ENCODE measurements at regions not wholly inside any gene's neighbourhood (a gene's known extent, or its start where the extent isn't known, plus 50 kb on each side); places are given as distances from the start of the nearest gene placed in this dataset.
"Not testable (repeated sequence)": the region's sequence is repeated elsewhere in the genome, so short reads cannot be mapped to it uniquely, and the experiment has no call there.

GRCh38 chr16:11413907-11414595 lies 68.8 kb downstream of the RMI2 start:
- H3K27ac ChIP-seq, result no peak overlapping the region
- no peaks in the 10 kb centered on the region for H3K27me3 ChIP-seq
- no peak for TF ChIP-seq CTCF (IDR thresholded peaks at IDR 0.05)
- no peaks in the 10 kb centered on the region for H3K36me3 ChIP-seq
- no peak overlapping the region for H3K4me3 ChIP-seq
- no peaks in the 10 kb centered on the region for H3K9me3 ChIP-seq
- intact Hi-C loops (cut with DNase I), result no loop called here
- H3K4me1 ChIP-seq, result peaks cover 3 to 19% of the 10 kb centered on the region in 2 donors
- DNase-seq (ENCODE audit: low spot score in 2 of 2), result no peak

- H3K4me1 ChIP-seq, result peaks cover 3 to 16% of the 10 kb centered on the region in 2 donors
- H3K4me3 ChIP-seq, result no peak overlapping the region
- no peak for DNase-seq (ENCODE audit: low spot score in 2 of 2)
- no peaks in the 10 kb centered on the region for H3K36me3 ChIP-seq
- intact Hi-C loops (cut with DNase I), result no loop called here
- H3K27ac ChIP-seq, result no peak overlapping the region
- H3K27me3 ChIP-seq, result no peaks in the 10 kb centered on the region
- no peaks in the 10 kb centered on the region for H3K9me3 ChIP-seq
- TF ChIP-seq CTCF (IDR thresholded peaks at IDR 0.05), result no peak
Observed at GRCh38 chr16:11414815-11415775, 69.8 kb downstream of the RMI2 start.

GRCh38 chr16:11416228-11417001 lies 71.2 kb downstream of the RMI2 start:
- Histone ChIP-seq H3K4me1 (peaks cover 0 to 4% of the 10 kb centered on the region in 2 donors), H3K27me3 (no peaks in the 10 kb centered on the region), H3K27ac (no peak overlapping the region), H3K4me3 (no peak overlapping the region), H3K36me3 (no peaks in the 10 kb centered on the region), H3K9me3 (no peaks in the 10 kb centered on the region)
- intact Hi-C loops (cut with DNase I), result no loop called here
- DNase-seq (ENCODE audit: low spot score in 2 of 2), result no peak
- TF ChIP-seq CTCF (IDR thresholded peaks at IDR 0.05), result no peak

DNA sequence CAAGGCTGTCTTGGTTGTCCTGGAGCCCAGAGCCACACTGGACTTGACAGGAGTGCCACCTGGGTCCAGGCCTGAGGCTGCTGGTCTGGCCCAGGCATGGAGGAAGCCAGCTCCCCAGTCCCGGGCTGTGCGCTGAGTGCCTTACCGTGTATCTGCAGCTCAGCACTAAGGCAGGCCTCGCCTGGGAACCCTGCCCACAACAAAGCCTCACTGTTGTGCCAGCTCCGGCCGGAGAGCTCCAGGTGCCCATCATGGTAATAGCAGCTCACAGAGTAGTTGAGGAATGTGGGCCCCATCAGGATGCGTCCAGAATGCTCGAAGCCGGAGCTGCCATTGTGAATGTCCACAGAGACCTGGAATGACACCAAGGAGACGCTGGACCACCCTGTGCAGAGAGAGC lies 72.2 kb downstream of the RMI2 start:
- no peak overlapping the region for H3K27ac ChIP-seq
- no peak for TF ChIP-seq CTCF (IDR thresholded peaks at IDR 0.05)
- no peak for DNase-seq (ENCODE audit: low spot score in 2 of 2)
- no peaks in the 10 kb centered on the region for H3K4me1 ChIP-seq
- no peak overlapping the region for H3K4me3 ChIP-seq
- no peaks in the 10 kb centered on the region for H3K27me3 ChIP-seq
- H3K9me3 ChIP-seq, result no peaks in the 10 kb centered on the region
- no peaks in the 10 kb centered on the region for H3K36me3 ChIP-seq
- intact Hi-C loops (cut with DNase I), result no loop called here

- Histone ChIP-seq H3K4me1 (no peaks in the 10 kb centered on the region), H3K36me3 (no peaks in the 10 kb centered on the region), H3K27me3 (no peaks in the 10 kb centered on the region), H3K4me3 (no peak overlapping the region), H3K9me3 (no peaks in the 10 kb centered on the region), H3K27ac (no peak overlapping the region)
- intact Hi-C loops (cut with DNase I), result no loop called here
- no peak for TF ChIP-seq CTCF (IDR thresholded peaks at IDR 0.05)
- no peak for DNase-seq (ENCODE audit: low spot score in 2 of 2)
Observed at GRCh38 chr16:11418506-11418905, 73.2 kb downstream of the RMI2 start.

DNA sequence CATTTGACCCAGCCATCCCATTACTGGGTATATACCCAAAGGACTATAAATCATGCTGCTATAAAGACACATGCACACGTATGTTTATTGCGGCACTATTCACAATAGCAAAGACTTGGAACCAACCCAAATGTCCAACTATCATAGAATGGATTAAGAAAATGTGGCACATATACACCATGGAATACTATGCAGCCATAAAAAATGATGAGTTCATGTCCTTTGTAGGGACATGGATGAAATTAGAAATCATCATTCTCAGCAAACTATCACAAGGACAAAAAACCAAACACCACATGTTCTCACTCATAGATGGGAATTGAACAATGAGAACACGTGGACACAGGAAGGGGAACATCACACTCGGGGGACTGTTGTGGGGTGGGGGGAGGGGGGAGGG lies 74.8 kb downstream of the RMI2 start:
- H3K9me3 ChIP-seq; H3K36me3 ChIP-seq; H3K27ac ChIP-seq; intact Hi-C loops (cut with DNase I); H3K4me3 ChIP-seq; H3K4me1 ChIP-seq; H3K27me3 ChIP-seq; DNase-seq (ENCODE audit: low spot score in 2 of 2): not testable (repeated sequence)

Data from ascending aorta (tissue), 2 donors.